Endothelial cell of umbilical vein (primary cell): ENCODE measurements at regions not wholly inside any gene's neighbourhood (a gene's known extent, or its start where the extent isn't known, plus 50 kb on each side); places are given as distances from the start of the nearest gene placed in this dataset.

Experiments used
- BruUV-seq: library from RNA; stranded (reverse); fragments of 400-500 nt; replicated peaks from 2 replicates; lab custom pipeline; 2021; lab: Mats Ljungman, UMichigan
- CTCF ChIA-PET: fragments of 300-600, 350-600 bp; sonication (Branson Sonifier 250); formaldehyde crosslinking; loops from one replicate; lab custom pipeline; 2021; ENCODE audit warnings: antibody characterized with exemption, inconsistent platforms; lab: Charles Lee
- POLR2A ChIA-PET: fragments of 300-600, 350-600 bp; sonication (Branson Sonifier 250); formaldehyde crosslinking; loops from one replicate; lab custom pipeline; 2021; ENCODE audit warnings: antibody characterized with exemption, inconsistent platforms; lab: Charles Lee
- DNase-seq: peaks from one replicate; pipeline ENCODE4 v3.0.0-alpha.2; 2011; ENCODE audit warnings: low read depth, low spot score
- FAIRE-seq: peaks from 2 replicates; lab custom pipeline; 2011; peaks lifted over from hg19 to GRCh38; lab: Jason Lieb, UNC
- H2AFZ ChIP-seq: 2 replicates; pipeline ENCODE4 v1.6.0; 2012; ENCODE audit warnings: low read depth, low read length, control low read depth, inconsistent platforms
- H3K27ac ChIP-seq: 2 replicates; pipeline ENCODE4 v1.5.1; 2011; ENCODE audit warnings: low read depth, mild to moderate bottlenecking, control low read depth, low read length, moderate library complexity; ENCODE audit not compliant: insufficient read depth
- H3K27me3 ChIP-seq, 2 experiments: 2 replicates each; pipeline versions ENCODE4 v1.6.0 to v1.6.1; 2011; ENCODE audit warnings: low read length in 2 of 2, mixed read lengths in 1 of 2; ENCODE audit not compliant: control insufficient read depth in 2 of 2, insufficient read depth in 2 of 2
- H3K36me3 ChIP-seq, 2 experiments: 2 replicates in 1 of 2; 3 replicates in 1 of 2; pipeline ENCODE4 v1.5.1; 2011; ENCODE audit warnings: low read length in 2 of 2, mild to moderate bottlenecking in 1 of 2, moderate library complexity in 1 of 2; ENCODE audit not compliant: control insufficient read depth in 2 of 2, insufficient read depth in 2 of 2; ENCODE audit errors: extremely low read depth in 1 of 2
- H3K4me1 ChIP-seq: 3 replicates; pipeline ENCODE4 v1.5.1; 2011; ENCODE audit warnings: mild to moderate bottlenecking, low read length; ENCODE audit not compliant: control insufficient read depth, insufficient read depth; ENCODE audit errors: extremely low read depth
- H3K4me2 ChIP-seq: 2 replicates; pipeline ENCODE4 v1.6.1; 2011; ENCODE audit warnings: low read length, control low read depth, mixed read lengths; ENCODE audit not compliant: insufficient read depth
- H3K4me3 ChIP-seq, 3 experiments: fragments of 200-600 bp in 1 of 3; sonication (generic), shearing (Covaris generic) in 1 of 3; replicated peaks in 1 of 3; 2 replicates each; pipeline ENCODE4 v1.5.1; 2011 to 2016; ENCODE audit warnings: control low read depth in 3 of 3, low read length in 3 of 3, mild to moderate bottlenecking in 2 of 3, inconsistent platforms in 1 of 3, low read depth in 1 of 3, moderate library complexity in 1 of 3; ENCODE audit not compliant: insufficient read depth in 1 of 3
- H3K79me2 ChIP-seq: 2 replicates; pipeline ENCODE4 v1.6.0; 2012; ENCODE audit warnings: low read length, inconsistent platforms; ENCODE audit not compliant: control insufficient read depth, insufficient read depth
- H3K9ac ChIP-seq: replicated peaks from 2 replicates; pipeline ENCODE3; 2011; ENCODE audit warnings: low read length, control low read depth; ENCODE audit not compliant: insufficient read depth; ENCODE audit errors: extremely low read depth
- H3K9me1 ChIP-seq: replicated peaks from 3 replicates; pipeline ENCODE4 v1.6.0; 2011; ENCODE audit warnings: mild to moderate bottlenecking, low read length; ENCODE audit not compliant: control insufficient read depth, insufficient read depth; ENCODE audit errors: extremely low read depth
- H3K9me3 ChIP-seq: replicated peaks from 2 replicates; pipeline ENCODE4 v1.5.1; 2012; ENCODE audit warnings: low read length, inconsistent platforms; ENCODE audit not compliant: control insufficient read depth, insufficient read depth
- H4K20me1 ChIP-seq: replicated peaks from 2 replicates; pipeline ENCODE3; 2011; ENCODE audit warnings: mild to moderate bottlenecking, low read length; ENCODE audit not compliant: control insufficient read depth, insufficient read depth; ENCODE audit errors: extremely low read depth
- CTCF ChIP-seq, 2 donors: IDR thresholded peaks; 1 replicate in 1 of 2; 2 replicates in 1 of 2; pipeline ENCODE4 v1.5.1; 2011; ENCODE audit warnings: low read length in 2 of 2, mild to moderate bottlenecking in 2 of 2, moderate library complexity in 2 of 2, control low read depth in 1 of 2, inconsistent platforms in 1 of 2, low read depth in 1 of 2; ENCODE audit not compliant: insufficient read depth in 1 of 2; ENCODE audit errors: extremely low read depth in 1 of 2
- EZH2 ChIP-seq: IDR thresholded peaks from 2 replicates; pipeline ENCODE4 v1.6.1; 2012; ENCODE audit warnings: borderline replicate concordance, low read depth, mild to moderate bottlenecking, moderate library complexity, low read length, inconsistent platforms; ENCODE audit not compliant: severe bottlenecking
- FOS ChIP-seq: IDR thresholded peaks from 2 replicates; pipeline ENCODE4 v1.6.1; 2011; ENCODE audit warnings: mild to moderate bottlenecking, low read length, moderate library complexity, borderline replicate concordance; ENCODE audit not compliant: insufficient read depth
- GATA2 ChIP-seq: IDR thresholded peaks from 2 replicates; pipeline ENCODE4 v1.7.0; 2011; ENCODE audit warnings: low read depth, mild to moderate bottlenecking, moderate library complexity, mixed read lengths, low read length; ENCODE audit not compliant: insufficient read length, insufficient read depth
- JUN ChIP-seq: IDR thresholded peaks from 2 replicates; pipeline ENCODE4 v1.6.1; 2011; ENCODE audit warnings: borderline replicate concordance, low read depth; ENCODE audit not compliant: insufficient read length, insufficient read depth
- MYC ChIP-seq: IDR thresholded peaks from one replicate; pipeline ENCODE4 v1.6.1; 2011; ENCODE audit warnings: mild to moderate bottlenecking, low read depth, low read length
- POLR2A ChIP-seq: IDR thresholded peaks from 2 replicates; pipeline ENCODE4 v1.6.1; 2012; ENCODE audit warnings: low read depth, mild to moderate bottlenecking, control low read depth, low read length
- POLR2AphosphoS5 ChIP-seq: IDR thresholded peaks from 2 replicates; pipeline ENCODE4 v1.6.1; 2012; ENCODE audit warnings: low read depth, mild to moderate bottlenecking, control low read depth, low read length, moderate library complexity; ENCODE audit not compliant: insufficient read depth
- dilution Hi-C: fragments of 300-500 bp; cut with MboI; formaldehyde crosslinking; loops from one replicate; pipeline ENCODE4 v1.15.0; 2019; ENCODE audit warnings: low sequenced_read_pairs; ENCODE audit not compliant: extremely low pct_ligation_motif_present
- intact Hi-C: fragments of 100-400 bp; cut with micrococcal nuclease; formaldehyde crosslinking; loops from one replicate; pipeline ENCODE4 v1.10.0; 2022
- TF ChIP-seq, protein P1 (sequence below): IDR thresholded peaks from 2 replicates; pipeline ENCODE4 v1.6.1; 2011; ENCODE audit not compliant: insufficient read depth, insufficient read length

GRCh38 chr2:234852035-234852434 lies 99.8 kb upstream of the SH3BP4 start:
- no peak overlapping the region for H3K9ac ChIP-seq
- H3K36me3 ChIP-seq: no peaks in the 10 kb centered on the region
- H3K4me1 ChIP-seq: peaks cover 2% of the 10 kb centered on the region
- H3K79me2 ChIP-seq: no peaks in the 10 kb centered on the region
- FAIRE-seq (no peak), DNase-seq (no peak)
- H2AFZ ChIP-seq: no peak overlapping the region
- ChIA-PET POLR2A (no interaction called here), CTCF (interaction anchor here (1.1 to 2.3 kb wide), 6 partner anchors 9 to 284 kb away, joined by 3 to 7 read pairs (median 4); no protein-coding TSS in a partner anchor)
- no peaks in the 10 kb centered on the region for H3K9me3 ChIP-seq
- H4K20me1 ChIP-seq: no peaks in the 10 kb centered on the region
- H3K27ac ChIP-seq: no peak overlapping the region
- intact Hi-C loops: no loop called here
- H3K27me3 ChIP-seq: no peaks in the 10 kb centered on the region
- dilution Hi-C loops: no loop called here
- no peak overlapping the region for H3K4me2 ChIP-seq
- BruUV-seq: no TSS peak
- H3K9me1 ChIP-seq: no peaks in the 10 kb centered on the region
- no peak overlapping the region for H3K4me3 ChIP-seq
- TF ChIP-seq FOS (no peak), MYC (no peak), GATA2 (no peak), JUN (no peak), POLR2AphosphoS5 (no peak), EZH2 (no peak), POLR2A (no peak), CTCF (IDR thresholded peaks at IDR 0.05; ENCODE audit: extremely low read depth in 1 of 2, insufficient read depth in 1 of 2, low read depth in 1 of 2, low read length in 2 of 2) (no peak)
- TF ChIP-seq, protein P1, sequence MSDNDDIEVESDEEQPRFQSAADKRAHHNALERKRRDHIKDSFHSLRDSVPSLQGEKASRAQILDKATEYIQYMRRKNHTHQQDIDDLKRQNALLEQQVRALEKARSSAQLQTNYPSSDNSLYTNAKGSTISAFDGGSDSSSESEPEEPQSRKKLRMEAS: no peak
